ENCODE measurements at regions not wholly inside any gene's neighbourhood (a gene's known extent, or its start where the extent isn't known, plus 50 kb on each side); places are given as distances from the start of the nearest gene placed in this dataset.

DNA sequence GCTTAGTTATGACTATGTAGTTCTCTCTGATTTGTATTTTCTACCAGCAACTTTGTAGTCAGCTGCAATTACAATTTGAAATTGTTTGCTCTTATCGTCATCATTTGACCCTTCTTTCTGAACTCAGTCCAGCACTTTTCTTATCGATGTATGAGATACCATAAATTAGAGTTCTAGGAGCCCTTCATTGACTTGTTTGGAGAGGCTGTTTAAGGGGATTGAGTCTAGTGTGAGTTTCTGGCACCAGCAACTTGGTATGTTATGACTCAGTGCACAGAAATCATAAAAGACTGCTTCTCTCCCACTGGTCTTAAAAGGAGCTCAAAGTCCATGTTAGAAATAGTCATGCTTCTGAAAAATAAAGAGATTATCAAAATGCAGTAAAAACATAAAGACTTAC, 190.3 kb downstream of the TENT5A start:
- H2AFZ ChIP-seq, result no peak overlapping the region
- Mint-ChIP-seq H3K27me3 (ENCODE audit: insufficient read depth, low read depth, poor library complexity) (no peaks in the 10 kb centered on the region), H3K4me1 (peaks cover 14% of the 10 kb centered on the region; the same call in 2 of the 3 replicates), H3K27ac (peak overlapping the region; percentile 10; the same call in 1 of the 2 replicates), H3K9me3 (peaks cover 2% of the 10 kb centered on the region; the same call in 1 of the 3 replicates), H3K4me3 (no peak overlapping the region), H3K36me3 (ENCODE audit: low read depth) (no peaks in the 10 kb centered on the region)
- no peak overlapping the region for H3K4me3 ChIP-seq
- H3K79me2 ChIP-seq (replicated peaks; ENCODE audit: insufficient read depth), result no peaks in the 10 kb centered on the region
- TF ChIP-seq ZNF331 (CRISPR knock-in tag; IDR thresholded peaks at IDR 0.05; ENCODE audit: low read depth) (no peak), CREB1 (CRISPR knock-in tag; IDR thresholded peaks at IDR 0.05; ENCODE audit: low read depth) (no peak), EZH2 (IDR thresholded peaks at IDR 0.05; ENCODE audit: low read depth, unreplicated experiment) (no peak), POLR2AphosphoS5 (IDR thresholded peaks at IDR 0.05; ENCODE audit: low read depth) (no peak), JUNB (IDR thresholded peaks at IDR 0.05; ENCODE audit: unreplicated experiment) (no peak), EZH2phosphoT487 (IDR thresholded peaks at IDR 0.05; ENCODE audit: unreplicated experiment) (no peak)
- TF ChIP-seq, protein P1, sequence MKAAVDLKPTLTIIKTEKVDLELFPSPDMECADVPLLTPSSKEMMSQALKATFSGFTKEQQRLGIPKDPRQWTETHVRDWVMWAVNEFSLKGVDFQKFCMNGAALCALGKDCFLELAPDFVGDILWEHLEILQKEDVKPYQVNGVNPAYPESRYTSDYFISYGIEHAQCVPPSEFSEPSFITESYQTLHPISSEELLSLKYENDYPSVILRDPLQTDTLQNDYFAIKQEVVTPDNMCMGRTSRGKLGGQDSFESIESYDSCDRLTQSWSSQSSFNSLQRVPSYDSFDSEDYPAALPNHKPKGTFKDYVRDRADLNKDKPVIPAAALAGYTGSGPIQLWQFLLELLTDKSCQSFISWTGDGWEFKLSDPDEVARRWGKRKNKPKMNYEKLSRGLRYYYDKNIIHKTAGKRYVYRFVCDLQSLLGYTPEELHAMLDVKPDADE (IDR thresholded peaks at IDR 0.05), result no peak
- TF ChIP-seq, protein P2, sequence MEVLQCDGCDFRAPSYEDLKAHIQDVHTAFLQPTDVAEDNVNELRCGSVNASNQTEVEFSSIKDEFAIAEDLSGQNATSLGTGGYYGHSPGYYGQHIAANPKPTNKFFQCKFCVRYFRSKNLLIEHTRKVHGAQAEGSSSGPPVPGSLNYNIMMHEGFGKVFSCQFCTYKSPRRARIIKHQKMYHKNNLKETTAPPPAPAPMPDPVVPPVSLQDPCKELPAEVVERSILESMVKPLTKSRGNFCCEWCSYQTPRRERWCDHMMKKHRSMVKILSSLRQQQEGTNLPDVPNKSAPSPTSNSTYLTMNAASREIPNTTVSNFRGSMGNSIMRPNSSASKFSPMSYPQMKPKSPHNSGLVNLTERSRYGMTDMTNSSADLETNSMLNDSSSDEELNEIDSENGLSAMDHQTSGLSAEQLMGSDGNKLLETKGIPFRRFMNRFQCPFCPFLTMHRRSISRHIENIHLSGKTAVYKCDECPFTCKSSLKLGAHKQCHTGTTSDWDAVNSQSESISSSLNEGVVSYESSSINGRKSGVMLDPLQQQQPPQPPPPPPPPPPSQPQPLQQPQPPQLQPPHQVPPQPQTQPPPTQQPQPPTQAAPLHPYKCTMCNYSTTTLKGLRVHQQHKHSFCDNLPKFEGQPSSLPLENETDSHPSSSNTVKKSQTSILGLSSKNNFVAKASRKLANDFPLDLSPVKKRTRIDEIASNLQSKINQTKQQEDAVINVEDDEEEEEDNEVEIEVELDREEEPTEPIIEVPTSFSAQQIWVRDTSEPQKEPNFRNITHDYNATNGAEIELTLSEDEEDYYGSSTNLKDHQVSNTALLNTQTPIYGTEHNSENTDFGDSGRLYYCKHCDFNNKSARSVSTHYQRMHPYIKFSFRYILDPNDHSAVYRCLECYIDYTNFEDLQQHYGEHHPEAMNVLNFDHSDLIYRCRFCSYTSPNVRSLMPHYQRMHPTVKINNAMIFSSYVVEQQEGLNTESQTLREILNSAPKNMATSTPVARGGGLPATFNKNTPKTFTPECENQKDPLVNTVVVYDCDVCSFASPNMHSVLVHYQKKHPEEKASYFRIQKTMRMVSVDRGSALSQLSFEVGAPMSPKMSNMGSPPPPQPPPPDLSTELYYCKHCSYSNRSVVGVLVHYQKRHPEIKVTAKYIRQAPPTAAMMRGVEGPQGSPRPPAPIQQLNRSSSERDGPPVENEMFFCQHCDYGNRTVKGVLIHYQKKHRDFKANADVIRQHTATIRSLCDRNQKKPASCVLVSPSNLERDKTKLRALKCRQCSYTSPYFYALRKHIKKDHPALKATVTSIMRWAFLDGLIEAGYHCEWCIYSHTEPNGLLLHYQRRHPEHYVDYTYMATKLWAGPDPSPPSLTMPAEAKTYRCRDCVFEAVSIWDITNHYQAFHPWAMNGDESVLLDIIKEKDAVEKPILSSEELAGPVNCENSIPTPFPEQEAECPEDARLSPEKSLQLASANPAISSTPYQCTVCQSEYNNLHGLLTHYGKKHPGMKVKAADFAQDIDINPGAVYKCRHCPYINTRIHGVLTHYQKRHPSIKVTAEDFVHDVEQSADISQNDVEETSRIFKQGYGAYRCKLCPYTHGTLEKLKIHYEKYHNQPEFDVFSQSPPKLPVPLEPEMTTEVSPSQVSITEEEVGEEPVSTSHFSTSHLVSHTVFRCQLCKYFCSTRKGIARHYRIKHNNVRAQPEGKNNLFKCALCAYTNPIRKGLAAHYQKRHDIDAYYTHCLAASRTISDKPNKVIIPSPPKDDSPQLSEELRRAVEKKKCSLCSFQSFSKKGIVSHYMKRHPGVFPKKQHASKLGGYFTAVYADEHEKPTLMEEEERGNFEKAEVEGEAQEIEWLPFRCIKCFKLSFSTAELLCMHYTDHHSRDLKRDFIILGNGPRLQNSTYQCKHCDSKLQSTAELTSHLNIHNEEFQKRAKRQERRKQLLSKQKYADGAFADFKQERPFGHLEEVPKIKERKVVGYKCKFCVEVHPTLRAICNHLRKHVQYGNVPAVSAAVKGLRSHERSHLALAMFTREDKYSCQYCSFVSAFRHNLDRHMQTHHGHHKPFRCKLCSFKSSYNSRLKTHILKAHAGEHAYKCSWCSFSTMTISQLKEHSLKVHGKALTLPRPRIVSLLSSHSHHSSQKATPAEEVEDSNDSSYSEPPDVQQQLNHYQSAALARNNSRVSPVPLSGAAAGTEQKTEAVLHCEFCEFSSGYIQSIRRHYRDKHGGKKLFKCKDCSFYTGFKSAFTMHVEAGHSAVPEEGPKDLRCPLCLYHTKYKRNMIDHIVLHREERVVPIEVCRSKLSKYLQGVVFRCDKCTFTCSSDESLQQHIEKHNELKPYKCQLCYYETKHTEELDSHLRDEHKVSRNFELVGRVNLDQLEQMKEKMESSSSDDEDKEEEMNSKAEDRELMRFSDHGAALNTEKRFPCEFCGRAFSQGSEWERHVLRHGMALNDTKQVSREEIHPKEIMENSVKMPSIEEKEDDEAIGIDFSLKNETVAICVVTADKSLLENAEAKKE (CRISPR knock-in tag; IDR thresholded peaks at IDR 0.05), result no peak
- TF ChIP-seq, protein P3, sequence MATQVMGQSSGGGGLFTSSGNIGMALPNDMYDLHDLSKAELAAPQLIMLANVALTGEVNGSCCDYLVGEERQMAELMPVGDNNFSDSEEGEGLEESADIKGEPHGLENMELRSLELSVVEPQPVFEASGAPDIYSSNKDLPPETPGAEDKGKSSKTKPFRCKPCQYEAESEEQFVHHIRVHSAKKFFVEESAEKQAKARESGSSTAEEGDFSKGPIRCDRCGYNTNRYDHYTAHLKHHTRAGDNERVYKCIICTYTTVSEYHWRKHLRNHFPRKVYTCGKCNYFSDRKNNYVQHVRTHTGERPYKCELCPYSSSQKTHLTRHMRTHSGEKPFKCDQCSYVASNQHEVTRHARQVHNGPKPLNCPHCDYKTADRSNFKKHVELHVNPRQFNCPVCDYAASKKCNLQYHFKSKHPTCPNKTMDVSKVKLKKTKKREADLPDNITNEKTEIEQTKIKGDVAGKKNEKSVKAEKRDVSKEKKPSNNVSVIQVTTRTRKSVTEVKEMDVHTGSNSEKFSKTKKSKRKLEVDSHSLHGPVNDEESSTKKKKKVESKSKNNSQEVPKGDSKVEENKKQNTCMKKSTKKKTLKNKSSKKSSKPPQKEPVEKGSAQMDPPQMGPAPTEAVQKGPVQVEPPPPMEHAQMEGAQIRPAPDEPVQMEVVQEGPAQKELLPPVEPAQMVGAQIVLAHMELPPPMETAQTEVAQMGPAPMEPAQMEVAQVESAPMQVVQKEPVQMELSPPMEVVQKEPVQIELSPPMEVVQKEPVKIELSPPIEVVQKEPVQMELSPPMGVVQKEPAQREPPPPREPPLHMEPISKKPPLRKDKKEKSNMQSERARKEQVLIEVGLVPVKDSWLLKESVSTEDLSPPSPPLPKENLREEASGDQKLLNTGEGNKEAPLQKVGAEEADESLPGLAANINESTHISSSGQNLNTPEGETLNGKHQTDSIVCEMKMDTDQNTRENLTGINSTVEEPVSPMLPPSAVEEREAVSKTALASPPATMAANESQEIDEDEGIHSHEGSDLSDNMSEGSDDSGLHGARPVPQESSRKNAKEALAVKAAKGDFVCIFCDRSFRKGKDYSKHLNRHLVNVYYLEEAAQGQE (IDR thresholded peaks at IDR 0.05; ENCODE audit: unreplicated experiment), result no peak
- H4K20me1 ChIP-seq (replicated peaks; ENCODE audit: insufficient read depth), result no peaks in the 10 kb centered on the region
- no peaks in the 10 kb centered on the region for H3K27me3 ChIP-seq (ENCODE audit: insufficient read depth)
- H3K36me3 ChIP-seq (ENCODE audit: insufficient read depth), result no peaks in the 10 kb centered on the region
- DNase-seq (ENCODE audit: low spot score) (no peak), ATAC-seq (no peak)
- H3K9me2 ChIP-seq (ENCODE audit: insufficient read depth), result no peaks in the 10 kb centered on the region
- no peak overlapping the region for H3K27ac ChIP-seq (ENCODE audit: low read depth)
- peaks cover 14% of the 10 kb centered on the region; the same call in 1 of the 2 replicates for H3K4me1 ChIP-seq (ENCODE audit: insufficient read depth)
- no peak overlapping the region for H3K4me2 ChIP-seq
- no peaks in the 10 kb centered on the region for H3F3A ChIP-seq (replicated peaks; ENCODE audit: low read depth)

All from GM23338 (cell line).